GM21390 (cell line): ENCODE measurements at regions not wholly inside any gene's neighbourhood (a gene's known extent, or its start where the extent isn't known, plus 50 kb on each side); places are given as distances from the start of the nearest gene placed in this dataset.

Source experiments
- ATAC-seq: cut with Tn5 transposase; IDR thresholded peaks from one replicate; pipeline ENCODE4 v1.9.1; 2021; ENCODE audit not compliant: unreplicated experiment

- no peak for ATAC-seq
These were observed 83.5 kb upstream of the LIMCH1 start for GRCh38 chr4:41454423-41454822.

DNA sequence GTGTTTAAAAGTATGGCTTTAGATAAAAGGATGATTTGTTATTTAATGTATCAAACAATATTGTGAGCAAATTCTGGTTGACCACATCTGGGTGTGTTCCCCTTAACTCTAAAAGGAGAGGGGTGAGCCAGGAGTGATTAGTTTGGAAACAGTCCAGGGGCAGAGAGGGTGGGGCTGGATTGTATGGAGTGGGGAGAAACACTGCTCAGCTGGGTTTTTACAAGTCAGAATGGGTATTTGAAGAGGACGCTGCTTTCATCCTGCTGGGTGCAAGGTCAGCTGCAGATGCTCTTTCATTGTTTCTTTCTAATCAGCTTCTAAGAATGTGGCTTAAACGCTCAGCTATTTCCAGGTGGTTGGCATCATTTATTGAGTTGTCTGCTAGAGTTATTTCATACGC is 82.8 kb upstream of the LIMCH1 start:
- no peak for ATAC-seq

DNA sequence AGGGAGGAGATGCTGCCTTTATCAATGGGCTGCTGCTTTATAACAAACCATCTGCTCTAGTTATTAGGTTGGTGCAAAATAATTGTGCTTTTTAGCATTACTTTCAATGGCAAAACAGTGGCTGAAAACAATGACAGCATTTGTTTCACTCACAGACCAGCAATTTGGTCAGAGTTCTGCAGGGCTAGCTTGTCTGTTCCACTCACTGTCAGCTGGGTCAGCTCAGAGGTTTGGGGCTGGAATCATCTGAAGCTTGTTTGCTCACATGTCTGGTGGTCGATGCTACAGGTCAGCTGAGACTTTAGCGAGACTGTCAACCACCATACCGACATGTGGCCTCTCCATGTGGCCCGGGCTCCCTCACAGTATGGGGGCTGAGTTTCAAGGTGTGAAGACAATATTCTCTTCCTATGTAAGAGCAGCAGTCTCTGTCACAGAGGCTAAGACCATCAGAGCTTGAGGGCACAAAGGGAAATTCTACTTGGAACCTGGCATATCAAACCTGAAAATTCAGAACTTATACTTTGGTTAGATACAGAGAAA is 81.3 kb upstream of the LIMCH1 start:
- no peak for ATAC-seq

DNA sequence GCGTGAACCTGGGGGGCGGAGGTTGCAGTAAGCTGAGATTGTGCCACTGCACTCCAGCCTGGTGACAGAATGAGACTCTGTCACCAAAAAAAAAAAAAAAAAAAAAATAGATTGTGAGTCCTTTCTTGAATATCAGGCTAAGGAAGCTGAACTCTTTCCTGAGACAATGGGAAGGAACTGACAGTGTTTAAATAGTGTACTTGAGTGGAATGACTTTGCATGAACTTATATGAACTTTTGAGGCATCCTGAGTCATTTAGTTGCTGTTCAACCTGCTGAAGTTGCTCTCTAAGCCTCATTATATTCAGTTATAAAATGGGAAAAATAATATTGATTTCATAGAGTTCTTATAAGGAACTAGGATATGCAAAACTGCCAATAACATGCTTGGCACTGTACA is 79.3 kb upstream of the LIMCH1 start:
- no peak for ATAC-seq

DNA sequence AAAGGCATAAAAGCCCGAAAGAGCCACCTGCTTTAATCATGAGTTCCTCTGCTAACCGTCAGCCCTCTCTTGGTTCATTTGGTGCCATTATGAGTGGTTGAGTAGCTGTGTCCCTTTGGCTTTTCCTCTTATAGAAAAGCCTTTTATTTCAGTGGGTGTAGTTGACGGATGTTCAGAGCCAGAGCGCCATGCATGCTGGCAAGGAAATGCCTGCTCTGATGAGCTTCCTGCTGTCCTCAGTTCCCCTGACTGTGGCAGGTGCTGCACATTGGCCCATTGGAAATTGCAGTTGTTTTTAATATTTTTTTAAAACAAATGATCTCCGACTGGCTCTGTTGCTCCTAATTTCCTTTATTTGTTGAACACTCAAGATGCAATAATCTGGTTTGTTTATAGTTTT is 77.3 kb upstream of the LIMCH1 start:
- no peak for ATAC-seq

DNA sequence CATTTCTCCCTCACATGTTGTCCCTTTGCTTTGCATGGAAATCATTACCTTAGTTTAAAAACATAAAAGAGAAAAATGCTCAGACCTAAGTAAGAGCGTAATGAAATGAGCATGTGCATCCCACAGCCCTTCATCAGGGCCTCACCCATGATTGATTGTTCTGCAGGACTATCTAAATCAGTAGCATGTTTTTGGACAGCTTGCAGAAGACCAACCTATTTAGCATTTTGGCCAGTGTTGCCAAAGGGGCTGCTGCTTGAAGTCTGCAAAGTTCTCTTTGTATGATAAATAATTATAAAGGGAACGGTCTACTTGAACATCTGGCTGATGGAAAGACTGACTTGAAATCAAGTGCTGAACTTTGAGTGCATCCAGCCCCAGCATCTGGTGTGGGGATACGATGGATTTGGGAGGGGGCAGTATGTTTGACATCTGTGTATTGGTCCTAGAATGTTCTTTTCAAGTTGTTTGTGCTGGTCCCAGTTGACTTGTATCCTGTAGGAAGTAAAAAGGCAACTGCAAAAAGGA is 76.1 kb upstream of the LIMCH1 start:
- ATAC-seq, result no peak

- no peak for ATAC-seq
These were observed 72.7 kb upstream of the LIMCH1 start for GRCh38 chr4:41465146-41465761.

DNA sequence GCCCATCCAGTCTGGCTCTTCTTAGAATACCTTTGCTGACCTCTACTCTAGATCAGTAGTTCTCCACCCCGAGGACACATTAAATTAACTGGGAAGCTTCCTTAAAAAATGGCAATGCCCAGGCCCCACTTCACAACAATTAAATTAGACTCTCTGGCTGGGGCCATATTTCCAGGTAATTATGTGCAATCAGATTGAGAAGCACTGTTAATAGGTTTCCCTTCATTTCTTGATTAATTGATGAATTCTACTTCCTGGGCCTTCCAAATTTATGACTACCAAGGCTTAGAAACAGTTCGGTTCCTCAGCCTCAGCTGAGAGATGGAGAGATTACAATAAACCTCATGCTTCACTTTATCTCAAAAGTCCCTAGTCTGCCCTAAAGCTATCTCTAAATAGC is 71.7 kb upstream of the LIMCH1 start:
- ATAC-seq, result no peak

GRCh38 chr4:41468122-41468521 is 69.8 kb upstream of the LIMCH1 start:
- ATAC-seq, result no peak

DNA sequence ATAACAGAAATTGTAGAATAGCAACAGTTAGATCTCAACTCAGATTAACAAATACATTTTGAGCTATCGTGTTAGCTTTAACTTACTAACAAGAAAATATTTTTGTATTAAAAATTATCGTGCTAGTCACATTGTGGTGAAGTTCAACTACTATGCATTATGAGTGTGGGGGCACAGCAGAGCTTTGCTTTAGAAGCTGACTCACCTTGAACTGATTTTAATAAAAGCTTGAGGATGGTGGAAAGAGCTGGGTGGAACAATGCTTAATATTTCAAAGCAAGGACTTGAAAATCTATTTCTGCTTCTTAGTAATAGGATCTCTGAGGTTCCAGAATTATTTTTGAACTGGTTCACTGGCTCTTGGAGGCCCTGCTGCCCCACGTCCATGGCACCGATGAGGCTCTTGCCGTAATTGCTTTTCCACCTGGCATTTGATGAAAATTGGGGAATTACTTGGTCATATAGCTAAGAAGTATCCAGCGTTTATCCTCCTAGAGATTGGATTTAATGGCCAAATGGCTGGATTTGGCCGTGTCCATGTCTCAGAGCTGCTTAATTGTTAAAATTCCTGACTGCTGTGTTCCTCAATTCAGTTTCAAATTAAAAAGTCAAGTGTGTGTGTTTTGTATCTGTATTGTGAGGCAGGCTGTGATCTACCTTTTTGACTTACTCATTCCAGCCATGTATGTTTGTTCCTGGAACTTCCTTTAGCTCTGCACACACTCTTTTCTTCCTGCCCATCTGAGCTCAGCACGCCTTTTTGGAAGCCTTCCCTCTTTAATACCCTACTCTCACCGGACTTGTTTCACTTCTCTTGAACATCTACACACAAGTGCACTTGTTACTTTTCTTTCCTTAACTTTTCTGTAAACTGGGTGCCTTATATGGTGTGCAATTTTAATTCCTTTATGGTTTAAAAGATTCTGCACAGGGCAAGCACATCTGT is 66.6 kb upstream of the LIMCH1 start:
- no peak for ATAC-seq

GRCh38 chr4:41472081-41472480 is 65.9 kb upstream of the LIMCH1 start:
- ATAC-seq, result no peak

DNA sequence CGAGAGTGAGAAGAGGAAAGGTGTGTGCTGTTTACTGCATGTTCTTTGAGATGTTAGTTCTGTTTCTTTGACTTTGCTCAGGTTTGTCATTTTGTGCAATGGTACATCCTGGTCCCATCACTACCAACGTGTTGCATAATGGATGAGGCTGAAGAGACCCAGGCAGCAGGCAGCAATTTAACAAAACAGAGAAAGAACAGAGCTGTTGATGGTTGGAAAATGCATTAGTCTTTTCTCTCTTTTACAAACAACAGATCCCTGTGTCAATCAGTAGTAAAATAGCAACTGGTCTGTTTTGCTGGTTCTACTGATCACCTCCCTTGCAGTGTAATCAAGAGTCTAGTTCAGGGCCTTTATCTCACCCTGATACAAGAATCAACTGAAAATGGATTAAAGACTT is 64.8 kb upstream of the LIMCH1 start:
- no peak for ATAC-seq

- no peak for ATAC-seq
These were observed 62.6 kb upstream of the LIMCH1 start for GRCh38 chr4:41475402-41475801.

- ATAC-seq, result no peak
These were observed 61.6 kb upstream of the LIMCH1 start for GRCh38 chr4:41476310-41476885.

GRCh38 chr4:41477181-41477905 is 60.6 kb upstream of the LIMCH1 start:
- ATAC-seq, result no peak

DNA sequence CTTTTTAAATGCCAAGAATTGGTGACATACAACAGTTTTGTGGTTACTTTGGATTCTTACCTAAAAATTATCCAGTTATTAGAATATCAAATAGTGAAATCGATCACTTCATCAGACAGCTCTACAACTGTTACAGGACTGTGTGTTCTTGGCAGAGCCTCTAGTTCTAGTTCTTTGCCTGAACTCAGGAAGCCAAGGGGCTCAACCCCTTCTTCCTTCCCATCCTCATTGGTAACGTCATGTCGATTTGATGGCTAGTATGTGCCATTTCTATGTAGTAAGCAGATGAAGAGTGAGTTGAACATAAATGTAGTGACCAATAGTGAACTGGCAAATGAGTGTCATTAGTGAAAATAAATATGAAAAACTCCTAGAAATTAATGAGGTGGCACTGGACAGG is 59.4 kb upstream of the LIMCH1 start:
- ATAC-seq, result no peak

- ATAC-seq, result no peak
These were observed 57.1 kb upstream of the LIMCH1 start for GRCh38 chr4:41480896-41481311.

DNA sequence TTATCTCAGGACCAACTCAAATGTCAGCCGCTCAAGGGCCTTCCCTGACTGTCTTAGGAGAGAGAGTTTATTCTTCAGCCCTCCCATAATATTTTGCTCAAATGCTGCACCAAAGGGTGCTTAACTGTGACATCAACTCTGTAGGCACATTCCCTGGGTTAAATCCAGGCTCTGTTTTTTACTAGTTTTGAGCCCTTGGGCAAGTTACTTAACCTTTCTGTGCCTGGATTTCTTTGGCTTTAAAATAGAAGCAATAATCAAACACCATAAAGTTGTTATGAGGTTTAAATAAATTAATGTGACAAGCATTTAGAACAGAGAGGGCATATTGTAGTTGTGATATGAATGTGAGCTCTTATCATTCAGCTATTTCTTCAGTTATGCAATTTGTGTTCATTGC is 54.2 kb upstream of the LIMCH1 start:
- no peak for ATAC-seq

GRCh38 chr4:41485041-41485440 is 52.9 kb upstream of the LIMCH1 start:
- ATAC-seq, result no peak

GRCh38 chr4:41487868-41488440 is 50.0 kb upstream of the LIMCH1 start:
- ATAC-seq, result no peak
